ENCODE measurements at regions not wholly inside any gene's neighbourhood (a gene's known extent, or its start where the extent isn't known, plus 50 kb on each side); places are given as distances from the start of the nearest gene placed in this dataset.

- DNase-seq (ENCODE audit: low spot score) = no peak
Measured at GRCh38 chr14:94994245-94994644, 163.1 kb downstream of the DICER1 start.

- DNase-seq (ENCODE audit: low spot score) = no peak
Measured at GRCh38 chr14:94992046-94992445, 165.3 kb downstream of the DICER1 start.

- DNase-seq (ENCODE audit: low spot score) = no peak
Measured at GRCh38 chr14:94989946-94990345, 167.4 kb downstream of the DICER1 start.

DNA sequence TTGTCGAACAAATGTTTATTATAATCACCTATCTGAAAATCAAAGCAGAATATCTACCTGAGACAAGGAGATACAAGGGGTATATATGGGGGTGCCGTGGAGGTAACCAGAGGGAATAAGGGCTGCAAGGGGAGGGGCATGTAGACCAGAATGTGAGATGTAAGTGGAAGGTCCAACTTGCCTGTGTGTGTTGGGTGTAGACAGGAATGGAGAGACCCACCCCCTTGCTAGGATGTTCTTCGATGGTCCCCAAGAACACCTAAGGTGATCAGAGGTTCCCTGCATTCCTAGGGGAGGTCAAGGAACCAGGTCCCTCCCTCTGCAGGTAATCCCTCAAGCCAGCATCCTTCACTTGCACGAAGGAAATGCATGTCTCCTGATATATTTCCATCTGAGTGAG is 167.9 kb downstream of the DICER1 start:
- DNase-seq (ENCODE audit: low spot score) = no peak

DNA sequence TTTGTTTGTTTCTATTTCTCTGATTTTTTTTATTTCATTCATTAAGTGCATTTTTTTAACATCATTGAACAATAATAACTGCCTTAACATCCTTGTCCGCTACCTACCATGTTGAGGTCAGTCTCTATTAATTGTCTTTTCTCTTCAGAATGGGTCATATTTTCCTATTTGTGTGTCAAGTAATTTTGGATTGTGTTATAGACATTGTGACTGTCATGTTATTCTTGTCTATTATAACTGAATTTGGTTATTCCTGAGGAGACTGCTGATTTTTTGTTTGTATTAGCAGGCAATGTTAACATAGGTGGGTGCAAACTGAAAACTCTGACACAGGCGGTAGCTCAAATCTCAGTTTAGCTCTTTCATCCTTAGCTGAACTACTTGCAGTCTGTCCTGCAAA is 169.9 kb downstream of the DICER1 start:
- no peak for DNase-seq (ENCODE audit: low spot score)

- DNase-seq (ENCODE audit: low spot score) = no peak
Measured at GRCh38 chr14:94979891-94980290, 177.4 kb downstream of the DICER1 start.

GRCh38 chr14:94977016-94977415 is 180.3 kb downstream of the DICER1 start:
- no peak for DNase-seq (ENCODE audit: low spot score)

GRCh38 chr14:94975366-94975765 is 182.0 kb downstream of the DICER1 start:
- no peak for DNase-seq (ENCODE audit: low spot score)

DNA sequence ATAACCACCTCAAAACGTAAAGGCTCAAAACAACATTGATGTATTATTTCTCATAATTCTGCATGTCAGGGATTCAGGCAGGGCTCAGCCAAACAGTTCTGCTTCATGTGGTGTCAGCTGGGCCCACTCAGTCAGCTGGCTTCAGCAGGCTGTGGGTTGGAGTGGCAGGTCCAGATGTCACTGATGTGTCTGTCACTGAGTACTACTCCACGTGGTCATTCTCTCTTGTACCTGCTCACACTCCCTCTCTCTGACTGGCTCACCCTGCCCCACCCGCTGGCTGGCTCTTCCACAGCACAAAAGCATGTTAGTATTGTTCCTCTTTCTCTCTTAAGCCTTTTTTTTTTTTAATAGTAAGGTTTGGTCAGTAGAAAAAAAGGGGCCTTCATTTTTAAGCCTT is 182.4 kb downstream of the DICER1 start:
- no peak for DNase-seq (ENCODE audit: low spot score)

DNA sequence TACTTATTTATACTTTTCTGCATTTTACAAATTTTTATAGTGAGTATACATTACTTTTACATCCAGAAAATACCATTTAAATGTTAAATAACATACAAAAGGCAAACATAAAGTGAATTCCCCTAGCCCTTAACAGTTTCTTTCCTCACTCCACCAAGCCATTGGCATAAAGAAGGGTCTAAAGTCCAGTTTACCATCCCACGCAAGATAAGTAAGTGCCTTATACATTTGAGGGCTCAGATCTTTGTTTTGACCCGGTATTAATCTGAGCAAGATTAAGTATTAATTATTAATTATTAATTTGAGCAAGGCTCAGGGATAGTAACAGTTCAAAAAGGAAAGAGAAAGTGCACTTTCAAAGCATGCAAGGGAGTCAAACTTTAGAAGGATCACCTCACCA is 182.9 kb downstream of the DICER1 start:
- no peak for DNase-seq (ENCODE audit: low spot score)

DNA sequence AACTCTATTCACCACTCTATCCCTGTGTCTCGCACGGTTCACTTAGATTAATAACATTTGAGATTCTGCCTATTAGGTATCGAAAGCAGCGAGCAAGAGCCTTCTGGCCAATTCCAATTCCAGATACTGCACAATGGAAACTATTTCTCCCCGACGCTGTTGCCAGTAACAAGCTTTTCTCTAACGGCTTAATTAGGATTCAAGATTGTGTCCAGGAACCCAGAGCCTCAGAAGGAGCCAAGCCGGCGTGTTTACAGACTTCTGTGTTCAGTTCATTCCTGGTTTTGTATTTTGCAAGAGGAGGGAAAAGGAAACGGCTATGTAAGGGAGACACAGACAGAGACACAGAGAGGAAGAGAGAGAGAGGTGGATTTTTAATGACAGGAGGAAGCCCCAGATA is 185.6 kb downstream of the DICER1 start:
- no peak for DNase-seq (ENCODE audit: low spot score)

DNA sequence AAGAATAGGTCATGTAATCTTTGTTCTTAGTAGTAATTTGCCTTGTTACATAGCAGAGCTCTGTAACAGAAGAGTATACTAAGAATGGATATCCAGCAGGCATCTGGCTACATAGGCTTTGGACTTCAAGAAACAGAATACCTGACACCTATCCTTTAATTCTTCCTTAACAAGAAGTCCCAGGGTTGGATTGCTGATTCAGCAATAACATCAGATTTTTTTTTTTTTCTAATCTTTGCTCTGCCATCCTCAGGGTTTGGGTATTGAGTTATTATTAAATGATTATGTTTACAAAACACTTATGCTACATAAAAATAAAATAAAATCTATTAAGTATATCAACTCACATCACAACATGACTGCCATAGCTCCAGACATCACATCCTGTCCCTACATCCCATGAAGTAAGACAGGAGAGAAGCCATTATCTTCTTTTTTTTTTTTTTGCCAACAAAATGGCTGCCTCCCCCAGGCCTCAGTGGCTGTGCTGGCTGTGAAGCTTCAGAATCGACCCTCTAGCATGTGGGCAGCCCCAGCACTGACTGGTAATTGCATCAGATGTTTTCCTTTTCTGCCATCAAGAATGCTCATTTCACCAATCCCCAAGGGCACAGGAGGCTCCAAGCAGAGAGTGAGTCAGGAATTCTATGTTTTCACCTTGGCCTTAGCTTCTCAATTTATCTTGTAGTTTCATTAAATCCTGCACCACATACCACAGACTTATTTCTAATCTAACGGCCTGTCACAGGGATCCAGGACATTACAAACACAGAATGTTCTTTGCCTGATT is 186.2 kb downstream of the DICER1 start:
- DNase-seq (ENCODE audit: low spot score) = no peak

DNA sequence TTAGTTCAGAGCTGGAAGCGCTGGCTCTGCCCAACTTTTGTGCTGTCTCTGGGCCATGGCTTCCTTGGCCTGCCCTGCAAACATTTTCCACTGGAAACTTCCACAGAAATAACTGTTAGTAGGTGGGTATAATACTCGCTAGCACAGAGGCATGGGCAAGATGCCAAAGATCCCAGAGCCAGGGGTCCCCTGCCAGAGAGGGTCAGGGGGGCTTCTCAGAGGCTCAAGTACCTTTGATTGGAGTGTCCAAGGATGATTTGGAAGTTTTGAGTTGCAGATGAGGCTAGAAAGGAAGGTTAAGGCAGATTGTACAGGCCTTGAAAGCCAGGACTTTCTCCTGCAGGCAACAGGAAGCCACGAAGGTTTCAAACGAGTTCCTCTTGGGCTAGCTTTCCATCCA is 187.6 kb downstream of the DICER1 start:
- no peak for DNase-seq (ENCODE audit: low spot score)

- no peak for DNase-seq (ENCODE audit: low spot score)
Measured at GRCh38 chr14:94966868-94967267, 190.5 kb downstream of the DICER1 start.

DNA sequence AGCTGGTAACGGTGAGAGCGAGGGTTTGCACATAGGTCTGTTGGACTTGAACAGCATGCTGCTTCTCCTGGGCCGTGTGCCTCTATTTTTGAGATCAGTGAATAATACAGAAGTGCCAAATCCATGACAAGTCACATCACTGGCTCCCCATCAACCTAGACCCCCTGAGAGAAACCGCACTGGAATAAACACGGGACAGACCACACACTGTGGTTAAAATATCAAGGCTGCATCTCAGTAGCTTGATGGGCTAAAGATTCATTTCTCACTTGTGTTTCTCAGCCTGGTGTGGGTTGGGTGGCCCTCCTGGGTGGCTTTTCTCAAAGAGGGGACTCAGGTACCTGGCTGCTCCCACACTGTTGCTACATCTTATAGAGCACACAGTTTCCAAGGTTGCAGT is 191.0 kb downstream of the DICER1 start:
- DNase-seq (ENCODE audit: low spot score) = no peak

DNA sequence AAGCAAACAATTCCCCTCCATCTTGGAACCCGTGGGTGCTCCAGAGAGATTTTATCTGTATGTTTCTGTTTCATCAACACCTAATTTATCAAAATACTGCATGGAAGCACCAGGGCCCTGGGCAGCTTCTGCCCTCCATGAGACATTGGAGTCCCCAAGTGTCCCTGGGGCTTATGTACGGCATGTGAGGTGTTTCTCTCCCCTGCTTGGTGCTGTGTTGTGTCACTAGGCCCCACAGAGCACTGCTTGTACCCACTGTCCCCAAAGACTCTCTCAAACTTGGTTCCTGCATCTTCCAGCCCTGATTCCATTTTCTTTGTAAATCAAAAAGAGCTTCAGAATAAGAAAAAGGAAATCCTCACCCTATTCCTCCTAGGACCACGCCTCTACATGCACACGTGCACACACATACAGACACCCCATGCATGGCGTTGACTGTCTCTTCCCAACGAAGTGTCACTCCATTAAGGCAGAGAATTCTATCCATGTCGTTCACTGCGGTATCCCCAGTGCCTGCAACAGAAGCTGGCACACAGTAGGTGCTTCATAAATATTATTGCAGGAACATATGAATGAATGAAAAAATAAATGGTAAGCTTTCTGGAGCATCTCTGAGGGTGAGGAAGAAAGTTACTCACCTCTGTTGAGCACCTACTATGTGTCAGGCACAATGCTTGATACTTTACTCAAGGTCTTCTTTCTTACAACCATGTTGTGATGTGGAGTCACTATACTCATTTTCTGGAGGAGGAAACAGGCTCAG is 191.6 kb downstream of the DICER1 start:
- DNase-seq (ENCODE audit: low spot score) = no peak

DNA sequence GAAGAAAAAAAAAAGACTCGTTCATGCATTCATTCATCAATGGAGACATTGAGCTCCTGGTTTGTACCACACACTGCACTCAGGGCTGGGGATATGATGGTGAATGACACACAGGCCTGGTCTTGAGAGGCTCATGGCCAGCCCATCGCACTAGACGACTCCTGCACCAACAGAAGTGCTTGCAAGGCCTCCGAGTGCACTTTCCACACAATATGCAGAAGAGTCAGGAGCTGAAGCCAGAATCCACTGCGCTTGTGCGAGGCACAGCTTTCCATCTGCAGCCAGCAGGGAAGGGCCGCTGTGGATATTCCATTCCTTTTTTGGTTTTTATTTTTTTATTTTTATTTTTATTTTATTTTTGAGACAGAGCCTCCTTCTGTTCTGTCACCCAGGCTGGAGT is 192.4 kb downstream of the DICER1 start:
- DNase-seq (ENCODE audit: low spot score) = no peak

DNA sequence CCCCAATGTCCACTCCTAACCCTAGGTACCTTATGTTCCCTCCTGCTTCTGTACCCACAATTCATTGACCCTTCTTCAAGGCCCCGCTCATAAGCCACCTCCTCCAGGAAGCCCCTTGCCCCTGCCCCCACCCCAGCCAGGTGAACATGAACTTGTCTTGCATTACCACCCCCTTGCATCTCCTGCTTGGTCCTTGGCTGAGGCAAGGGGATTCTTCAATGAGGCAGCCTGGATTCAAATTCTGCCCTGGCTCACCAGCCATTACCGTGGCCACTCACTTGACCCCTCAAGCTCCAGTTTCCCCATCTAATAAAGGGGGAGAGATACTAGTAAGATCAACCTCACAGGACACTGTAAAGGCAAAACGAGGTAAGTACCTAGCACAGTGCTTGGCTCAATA is 193.1 kb downstream of the DICER1 start:
- no peak for DNase-seq (ENCODE audit: low spot score)

DNA sequence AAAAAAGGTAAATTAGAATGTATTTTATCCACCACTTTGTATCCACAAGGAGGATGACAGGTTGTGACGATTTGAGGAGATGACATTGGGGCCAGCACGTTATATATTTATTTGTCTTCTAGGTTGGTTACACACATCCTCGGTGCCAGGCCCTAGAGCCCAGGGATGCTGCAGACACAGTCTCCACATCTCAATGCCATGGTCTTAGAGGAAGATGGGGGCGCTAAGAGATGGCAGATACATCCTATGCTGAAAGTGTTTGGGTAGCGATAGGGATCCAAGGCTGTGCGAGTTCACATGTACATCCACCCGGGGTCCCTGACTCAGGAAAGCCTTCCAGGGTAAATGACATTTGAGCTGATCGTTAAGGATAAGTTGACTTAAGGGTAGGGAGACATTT is 193.1 kb upstream of the GSC start:
- DNase-seq (ENCODE audit: low spot score) = no peak

- no peak for DNase-seq (ENCODE audit: low spot score)
Measured at GRCh38 chr14:94962166-94962575, 192.3 kb upstream of the GSC start.

DNA sequence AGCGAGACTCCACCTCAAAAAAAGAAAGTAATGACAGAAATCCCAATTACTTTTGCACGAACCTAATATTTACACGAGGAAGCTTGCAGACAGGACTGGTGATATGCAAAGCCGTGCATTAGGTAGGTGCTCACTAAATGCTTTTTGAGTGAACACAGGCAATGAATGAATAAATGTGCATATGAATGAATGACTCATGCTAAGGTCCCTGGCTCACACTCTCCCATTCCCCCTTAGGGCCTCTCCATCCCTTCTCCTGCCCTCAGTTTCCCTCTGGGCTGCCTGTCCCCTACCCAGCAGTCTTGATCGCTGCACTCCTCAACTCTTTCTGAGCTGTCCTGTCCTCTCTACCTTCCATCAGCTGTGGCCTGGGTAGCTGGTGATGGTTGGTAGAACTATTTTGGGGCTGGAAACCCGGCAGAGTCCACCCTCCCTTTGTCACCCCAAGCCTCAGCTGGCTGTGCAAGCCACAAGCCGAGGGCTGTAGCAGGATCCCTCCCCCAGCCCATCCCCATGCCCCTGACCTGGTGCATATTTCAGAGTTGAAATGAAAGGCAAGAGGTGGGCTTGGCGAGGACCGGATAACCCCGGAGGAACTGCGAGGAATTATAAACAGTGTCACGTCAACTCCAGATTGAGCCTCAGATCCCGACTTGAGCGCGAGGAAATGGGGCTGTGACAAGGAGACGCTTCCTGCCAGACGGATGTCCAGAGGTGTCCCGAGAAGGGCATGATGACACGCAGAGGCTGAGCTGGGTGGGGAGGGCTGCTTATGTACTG is 191.7 kb upstream of the GSC start:
- DNase-seq (ENCODE audit: low spot score) = no peak

- DNase-seq (ENCODE audit: low spot score) = no peak
Measured at GRCh38 chr14:94960285-94961001, 190.5 kb upstream of the GSC start.

Measured in CD4-positive, alpha-beta T cell treated with Interleukin-2 at 100 ng/mL for 4 hours (primary cell).